ENCODE measurements at regions not wholly inside any gene's neighbourhood (a gene's known extent, or its start where the extent isn't known, plus 50 kb on each side); places are given as distances from the start of the nearest gene placed in this dataset.

DNA sequence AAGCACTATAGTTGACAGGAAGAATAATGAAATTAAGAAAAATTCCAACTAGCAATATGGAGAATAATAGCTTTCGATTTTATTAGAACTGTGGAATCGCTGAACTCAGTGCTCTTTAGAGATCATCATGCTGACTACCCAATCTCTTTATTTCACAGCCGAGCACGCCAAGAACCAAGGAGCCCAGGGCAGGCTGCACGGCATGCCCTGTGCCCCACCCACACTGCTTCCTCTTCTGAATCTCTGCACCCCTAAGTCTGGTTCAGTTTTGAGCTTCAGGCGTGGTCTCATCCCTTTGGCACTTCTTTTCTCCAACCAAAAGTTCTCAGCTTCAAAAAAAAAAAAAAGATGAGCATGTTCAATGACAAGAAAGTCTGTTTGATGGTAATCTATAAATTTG lies 92.4 kb upstream of the ZNF800 start:
- TF ChIP-seq ZSCAN23 (tag by site-specific recombination; IDR thresholded peaks at IDR 0.05): no peak
- TF ChIP-seq GLI4 (tag by site-specific recombination; IDR thresholded peaks at IDR 0.05): no peak
- TF ChIP-seq, protein P1, sequence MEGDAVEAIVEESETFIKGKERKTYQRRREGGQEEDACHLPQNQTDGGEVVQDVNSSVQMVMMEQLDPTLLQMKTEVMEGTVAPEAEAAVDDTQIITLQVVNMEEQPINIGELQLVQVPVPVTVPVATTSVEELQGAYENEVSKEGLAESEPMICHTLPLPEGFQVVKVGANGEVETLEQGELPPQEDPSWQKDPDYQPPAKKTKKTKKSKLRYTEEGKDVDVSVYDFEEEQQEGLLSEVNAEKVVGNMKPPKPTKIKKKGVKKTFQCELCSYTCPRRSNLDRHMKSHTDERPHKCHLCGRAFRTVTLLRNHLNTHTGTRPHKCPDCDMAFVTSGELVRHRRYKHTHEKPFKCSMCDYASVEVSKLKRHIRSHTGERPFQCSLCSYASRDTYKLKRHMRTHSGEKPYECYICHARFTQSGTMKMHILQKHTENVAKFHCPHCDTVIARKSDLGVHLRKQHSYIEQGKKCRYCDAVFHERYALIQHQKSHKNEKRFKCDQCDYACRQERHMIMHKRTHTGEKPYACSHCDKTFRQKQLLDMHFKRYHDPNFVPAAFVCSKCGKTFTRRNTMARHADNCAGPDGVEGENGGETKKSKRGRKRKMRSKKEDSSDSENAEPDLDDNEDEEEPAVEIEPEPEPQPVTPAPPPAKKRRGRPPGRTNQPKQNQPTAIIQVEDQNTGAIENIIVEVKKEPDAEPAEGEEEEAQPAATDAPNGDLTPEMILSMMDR (tag by site-specific recombination; IDR thresholded peaks at IDR 0.05): no peak
- TF ChIP-seq, protein P2, sequence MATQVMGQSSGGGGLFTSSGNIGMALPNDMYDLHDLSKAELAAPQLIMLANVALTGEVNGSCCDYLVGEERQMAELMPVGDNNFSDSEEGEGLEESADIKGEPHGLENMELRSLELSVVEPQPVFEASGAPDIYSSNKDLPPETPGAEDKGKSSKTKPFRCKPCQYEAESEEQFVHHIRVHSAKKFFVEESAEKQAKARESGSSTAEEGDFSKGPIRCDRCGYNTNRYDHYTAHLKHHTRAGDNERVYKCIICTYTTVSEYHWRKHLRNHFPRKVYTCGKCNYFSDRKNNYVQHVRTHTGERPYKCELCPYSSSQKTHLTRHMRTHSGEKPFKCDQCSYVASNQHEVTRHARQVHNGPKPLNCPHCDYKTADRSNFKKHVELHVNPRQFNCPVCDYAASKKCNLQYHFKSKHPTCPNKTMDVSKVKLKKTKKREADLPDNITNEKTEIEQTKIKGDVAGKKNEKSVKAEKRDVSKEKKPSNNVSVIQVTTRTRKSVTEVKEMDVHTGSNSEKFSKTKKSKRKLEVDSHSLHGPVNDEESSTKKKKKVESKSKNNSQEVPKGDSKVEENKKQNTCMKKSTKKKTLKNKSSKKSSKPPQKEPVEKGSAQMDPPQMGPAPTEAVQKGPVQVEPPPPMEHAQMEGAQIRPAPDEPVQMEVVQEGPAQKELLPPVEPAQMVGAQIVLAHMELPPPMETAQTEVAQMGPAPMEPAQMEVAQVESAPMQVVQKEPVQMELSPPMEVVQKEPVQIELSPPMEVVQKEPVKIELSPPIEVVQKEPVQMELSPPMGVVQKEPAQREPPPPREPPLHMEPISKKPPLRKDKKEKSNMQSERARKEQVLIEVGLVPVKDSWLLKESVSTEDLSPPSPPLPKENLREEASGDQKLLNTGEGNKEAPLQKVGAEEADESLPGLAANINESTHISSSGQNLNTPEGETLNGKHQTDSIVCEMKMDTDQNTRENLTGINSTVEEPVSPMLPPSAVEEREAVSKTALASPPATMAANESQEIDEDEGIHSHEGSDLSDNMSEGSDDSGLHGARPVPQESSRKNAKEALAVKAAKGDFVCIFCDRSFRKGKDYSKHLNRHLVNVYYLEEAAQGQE (tag by site-specific recombination; IDR thresholded peaks at IDR 0.05): no peak

Measured in HEK293 (cell line).